ENCODE measurements at regions not wholly inside any gene's neighbourhood (a gene's known extent, or its start where the extent isn't known, plus 50 kb on each side); places are given as distances from the start of the nearest gene placed in this dataset.

DNA sequence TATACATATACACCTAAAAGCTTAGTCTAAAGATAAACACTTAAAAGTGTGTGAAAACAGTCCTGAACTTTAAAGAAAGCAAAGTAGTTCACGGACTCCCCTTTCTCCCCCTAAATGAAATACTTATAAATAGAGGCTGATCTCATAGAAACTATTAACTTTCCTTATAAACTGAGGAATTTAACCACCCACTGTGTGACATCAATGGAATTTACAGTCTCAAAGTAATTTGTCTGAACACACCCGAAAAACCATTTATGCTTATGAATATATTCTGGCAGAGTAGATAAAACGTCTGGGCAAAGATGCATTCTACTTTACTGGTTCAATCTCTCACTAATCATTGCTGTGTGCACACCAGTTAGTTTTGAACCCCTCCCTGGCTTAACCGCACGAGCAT, 181.8 kb upstream of the DGKB start:
- TF ChIP-seq, protein P1, sequence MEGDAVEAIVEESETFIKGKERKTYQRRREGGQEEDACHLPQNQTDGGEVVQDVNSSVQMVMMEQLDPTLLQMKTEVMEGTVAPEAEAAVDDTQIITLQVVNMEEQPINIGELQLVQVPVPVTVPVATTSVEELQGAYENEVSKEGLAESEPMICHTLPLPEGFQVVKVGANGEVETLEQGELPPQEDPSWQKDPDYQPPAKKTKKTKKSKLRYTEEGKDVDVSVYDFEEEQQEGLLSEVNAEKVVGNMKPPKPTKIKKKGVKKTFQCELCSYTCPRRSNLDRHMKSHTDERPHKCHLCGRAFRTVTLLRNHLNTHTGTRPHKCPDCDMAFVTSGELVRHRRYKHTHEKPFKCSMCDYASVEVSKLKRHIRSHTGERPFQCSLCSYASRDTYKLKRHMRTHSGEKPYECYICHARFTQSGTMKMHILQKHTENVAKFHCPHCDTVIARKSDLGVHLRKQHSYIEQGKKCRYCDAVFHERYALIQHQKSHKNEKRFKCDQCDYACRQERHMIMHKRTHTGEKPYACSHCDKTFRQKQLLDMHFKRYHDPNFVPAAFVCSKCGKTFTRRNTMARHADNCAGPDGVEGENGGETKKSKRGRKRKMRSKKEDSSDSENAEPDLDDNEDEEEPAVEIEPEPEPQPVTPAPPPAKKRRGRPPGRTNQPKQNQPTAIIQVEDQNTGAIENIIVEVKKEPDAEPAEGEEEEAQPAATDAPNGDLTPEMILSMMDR (IDR thresholded peaks at IDR 0.05) = no peak
- TF ChIP-seq, protein P2, sequence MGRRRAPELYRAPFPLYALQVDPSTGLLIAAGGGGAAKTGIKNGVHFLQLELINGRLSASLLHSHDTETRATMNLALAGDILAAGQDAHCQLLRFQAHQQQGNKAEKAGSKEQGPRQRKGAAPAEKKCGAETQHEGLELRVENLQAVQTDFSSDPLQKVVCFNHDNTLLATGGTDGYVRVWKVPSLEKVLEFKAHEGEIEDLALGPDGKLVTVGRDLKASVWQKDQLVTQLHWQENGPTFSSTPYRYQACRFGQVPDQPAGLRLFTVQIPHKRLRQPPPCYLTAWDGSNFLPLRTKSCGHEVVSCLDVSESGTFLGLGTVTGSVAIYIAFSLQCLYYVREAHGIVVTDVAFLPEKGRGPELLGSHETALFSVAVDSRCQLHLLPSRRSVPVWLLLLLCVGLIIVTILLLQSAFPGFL (CRISPR knock-in tag; IDR thresholded peaks at IDR 0.05; ENCODE audit: borderline replicate concordance) = no peak
- TF ChIP-seq ZBTB21 (CRISPR knock-in tag; IDR thresholded peaks at IDR 0.05; ENCODE audit: borderline replicate concordance) = no peak
- TF ChIP-seq, protein P3, sequence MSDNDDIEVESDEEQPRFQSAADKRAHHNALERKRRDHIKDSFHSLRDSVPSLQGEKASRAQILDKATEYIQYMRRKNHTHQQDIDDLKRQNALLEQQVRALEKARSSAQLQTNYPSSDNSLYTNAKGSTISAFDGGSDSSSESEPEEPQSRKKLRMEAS (CRISPR knock-in tag; IDR thresholded peaks at IDR 0.05) = no peak
- no peak for TF ChIP-seq ZNF423 (CRISPR knock-in tag; IDR thresholded peaks at IDR 0.05)
- TF ChIP-seq, protein P4, sequence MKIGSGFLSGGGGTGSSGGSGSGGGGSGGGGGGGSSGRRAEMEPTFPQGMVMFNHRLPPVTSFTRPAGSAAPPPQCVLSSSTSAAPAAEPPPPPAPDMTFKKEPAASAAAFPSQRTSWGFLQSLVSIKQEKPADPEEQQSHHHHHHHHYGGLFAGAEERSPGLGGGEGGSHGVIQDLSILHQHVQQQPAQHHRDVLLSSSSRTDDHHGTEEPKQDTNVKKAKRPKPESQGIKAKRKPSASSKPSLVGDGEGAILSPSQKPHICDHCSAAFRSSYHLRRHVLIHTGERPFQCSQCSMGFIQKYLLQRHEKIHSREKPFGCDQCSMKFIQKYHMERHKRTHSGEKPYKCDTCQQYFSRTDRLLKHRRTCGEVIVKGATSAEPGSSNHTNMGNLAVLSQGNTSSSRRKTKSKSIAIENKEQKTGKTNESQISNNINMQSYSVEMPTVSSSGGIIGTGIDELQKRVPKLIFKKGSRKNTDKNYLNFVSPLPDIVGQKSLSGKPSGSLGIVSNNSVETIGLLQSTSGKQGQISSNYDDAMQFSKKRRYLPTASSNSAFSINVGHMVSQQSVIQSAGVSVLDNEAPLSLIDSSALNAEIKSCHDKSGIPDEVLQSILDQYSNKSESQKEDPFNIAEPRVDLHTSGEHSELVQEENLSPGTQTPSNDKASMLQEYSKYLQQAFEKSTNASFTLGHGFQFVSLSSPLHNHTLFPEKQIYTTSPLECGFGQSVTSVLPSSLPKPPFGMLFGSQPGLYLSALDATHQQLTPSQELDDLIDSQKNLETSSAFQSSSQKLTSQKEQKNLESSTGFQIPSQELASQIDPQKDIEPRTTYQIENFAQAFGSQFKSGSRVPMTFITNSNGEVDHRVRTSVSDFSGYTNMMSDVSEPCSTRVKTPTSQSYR (CRISPR knock-in tag; IDR thresholded peaks at IDR 0.05) = no peak
- no peak for TF ChIP-seq JUN (CRISPR knock-in tag; IDR thresholded peaks at IDR 0.05)
- no peak for TF ChIP-seq SOX15 (CRISPR knock-in tag; IDR thresholded peaks at IDR 0.05)
